ENCODE measurements at regions not wholly inside any gene's neighbourhood (a gene's known extent, or its start where the extent isn't known, plus 50 kb on each side); places are given as distances from the start of the nearest gene placed in this dataset.
A peak's percentile ranks its signal among the peaks of the same experiment; 100 is the strongest.

GRCh38 chr13:105625691-105626090 is 909.8 kb downstream of the EFNB2 start:
- Histone ChIP-seq H3K36me3 (ENCODE audit: control insufficient read depth, insufficient read depth, low read length) (no peaks in the 10 kb centered on the region), H3K4me1 (ENCODE audit: control insufficient read depth, insufficient read depth, low read length) (no peaks in the 10 kb centered on the region), H3K23ac (ENCODE audit: low read depth, low read length) (no peak overlapping the region), H2BK15ac (ENCODE audit: low read depth, low read length) (no peak overlapping the region), H3K18ac (ENCODE audit: low read depth, low read length) (no peak overlapping the region), H4K91ac (ENCODE audit: insufficient read depth, low read depth, low read length) (no peak overlapping the region), H3K4me3 (ENCODE audit: insufficient read depth, low read depth, low read length) (no peak overlapping the region), H2AK5ac (ENCODE audit: low read depth, low read length) (no peak overlapping the region), H3K14ac (replicated peaks; ENCODE audit: low read depth, low read length) (no peak overlapping the region), H3K4ac (ENCODE audit: low read depth, low read length) (no peak overlapping the region), H3K9me3 (ENCODE audit: control insufficient read depth, insufficient read depth, low read length) (no peaks in the 10 kb centered on the region), H4K5ac (ENCODE audit: low read depth, low read length) (no peak overlapping the region), H3K79me1 (ENCODE audit: low read depth in 1 of 2, low read length in 2 of 2) (no peaks in the 10 kb centered on the region), H3K4me2 (ENCODE audit: low read depth, low read length) (no peak overlapping the region), H2BK20ac (ENCODE audit: low read depth, low read length) (no peak overlapping the region), H4K20me1 (ENCODE audit: insufficient read depth, low read length) (no peaks in the 10 kb centered on the region), H3K9ac (ENCODE audit: low read depth, low read length) (no peak overlapping the region), H3K9me1 (ENCODE audit: insufficient read depth, low read length) (no peaks in the 10 kb centered on the region), H2BK120ac (ENCODE audit: low read depth, low read length) (no peak overlapping the region), H4K8ac (ENCODE audit: low read depth in 2 of 2, low read length in 2 of 2) (no peak overlapping the region), H3K27me3 (ENCODE audit: control insufficient read depth, insufficient read depth, low read length) (no peaks in the 10 kb centered on the region), H2AFZ (replicated peaks; ENCODE audit: low read length, poor library complexity) (no peak overlapping the region), H3K56ac (ENCODE audit: extremely low read depth, insufficient read depth, low read length) (no peak overlapping the region), H2AK9ac (replicated peaks; ENCODE audit: low read depth, low read length, poor library complexity) (no peak overlapping the region), H2BK5ac (ENCODE audit: low read depth, low read length, poor library complexity, severe bottlenecking) (no peak overlapping the region), H3K27ac (ENCODE audit: insufficient read depth, low read length) (no peak overlapping the region)
- ChIA-PET POLR2A (ENCODE audit: unreplicated experiment) (interaction anchor here (0.5 kb wide), 1 partner anchor 209 kb away, joined by 8 read pairs; no protein-coding TSS in a partner anchor), CTCF (no interaction called here)
- in situ Hi-C loops (cut with MboI; ENCODE audit: low sequenced_read_pairs) (no loop called here), dilution Hi-C loops (cut with HindIII; ENCODE audit: low sequenced_read_pairs, unreplicated experiment) (no loop called here), intact Hi-C loops (cut with micrococcal nuclease) (no loop called here)
- DNase-seq (no peak), ATAC-seq (ENCODE audit: low read depth) (peak; percentile 21; the same call in 1 of the 2 replicates)
- TF ChIP-seq CHD1 (IDR thresholded peaks at IDR 0.05; ENCODE audit: low read depth, low read length) = no peak
- no CpG with 5 or more reads among the region's 2 CpGs for WGBS, 2 experiments (ENCODE audit: extremely low coverage in 2 of 2, insufficient read length in 1 of 2)
- BruUV-seq (replicated peaks) = no TSS peak

Measured in IMR-90 (cell line).